ENCODE measurements at regions not wholly inside any gene's neighbourhood (a gene's known extent, or its start where the extent isn't known, plus 50 kb on each side); places are given as distances from the start of the nearest gene placed in this dataset.
"Not testable (repeated sequence)": the region's sequence is repeated elsewhere in the genome, so short reads cannot be mapped to it uniquely, and the experiment has no call there.

DNA sequence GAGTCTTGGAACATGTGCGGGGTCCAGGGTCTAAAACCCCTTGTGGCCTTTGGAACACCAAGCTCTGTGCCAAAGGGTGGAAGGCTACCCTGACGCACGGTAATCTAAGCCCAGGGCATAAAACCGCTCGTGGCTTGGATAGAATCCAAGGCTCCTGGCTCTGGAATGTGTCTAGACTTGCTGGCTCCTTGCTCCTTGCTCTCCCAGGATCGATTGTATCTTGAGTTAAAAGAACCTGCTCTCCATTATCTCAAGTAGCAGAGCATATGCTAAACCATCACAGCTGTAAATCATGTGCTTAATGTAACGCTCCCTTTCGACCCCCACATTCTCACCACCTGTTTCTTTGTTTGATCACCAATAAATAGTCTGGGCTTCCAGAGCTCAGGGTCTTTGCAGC lies 50.3 kb downstream of the TLCD4 start:
- not testable (repeated sequence) for H3K27ac Mint-ChIP-seq; H3K4me3 Mint-ChIP-seq; H3K4me1 Mint-ChIP-seq; H3K27me3 Mint-ChIP-seq (ENCODE audit: low read depth, poor library complexity); DNase-seq
- Mint-ChIP-seq H3K36me3 (ENCODE audit: low read depth) (peaks cover 26% of the 10 kb centered on the region), H3K9me3 (peaks cover 25% of the 10 kb centered on the region)

GRCh38 chr1:95168028-95168427 lies 50.9 kb downstream of the TLCD4 start:
- Mint-ChIP-seq H3K4me1 (no peaks in the 10 kb centered on the region), H3K9me3 (peaks cover 25% of the 10 kb centered on the region), H3K27ac (no peak overlapping the region), H3K27me3 (ENCODE audit: low read depth, poor library complexity) (no peaks in the 10 kb centered on the region), H3K4me3 (no peak overlapping the region), H3K36me3 (ENCODE audit: low read depth) (peaks cover 23% of the 10 kb centered on the region)
- TF ChIP-seq, protein P1, sequence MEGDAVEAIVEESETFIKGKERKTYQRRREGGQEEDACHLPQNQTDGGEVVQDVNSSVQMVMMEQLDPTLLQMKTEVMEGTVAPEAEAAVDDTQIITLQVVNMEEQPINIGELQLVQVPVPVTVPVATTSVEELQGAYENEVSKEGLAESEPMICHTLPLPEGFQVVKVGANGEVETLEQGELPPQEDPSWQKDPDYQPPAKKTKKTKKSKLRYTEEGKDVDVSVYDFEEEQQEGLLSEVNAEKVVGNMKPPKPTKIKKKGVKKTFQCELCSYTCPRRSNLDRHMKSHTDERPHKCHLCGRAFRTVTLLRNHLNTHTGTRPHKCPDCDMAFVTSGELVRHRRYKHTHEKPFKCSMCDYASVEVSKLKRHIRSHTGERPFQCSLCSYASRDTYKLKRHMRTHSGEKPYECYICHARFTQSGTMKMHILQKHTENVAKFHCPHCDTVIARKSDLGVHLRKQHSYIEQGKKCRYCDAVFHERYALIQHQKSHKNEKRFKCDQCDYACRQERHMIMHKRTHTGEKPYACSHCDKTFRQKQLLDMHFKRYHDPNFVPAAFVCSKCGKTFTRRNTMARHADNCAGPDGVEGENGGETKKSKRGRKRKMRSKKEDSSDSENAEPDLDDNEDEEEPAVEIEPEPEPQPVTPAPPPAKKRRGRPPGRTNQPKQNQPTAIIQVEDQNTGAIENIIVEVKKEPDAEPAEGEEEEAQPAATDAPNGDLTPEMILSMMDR (IDR thresholded peaks at IDR 0.05): no peak
- no peak for DNase-seq

DNA sequence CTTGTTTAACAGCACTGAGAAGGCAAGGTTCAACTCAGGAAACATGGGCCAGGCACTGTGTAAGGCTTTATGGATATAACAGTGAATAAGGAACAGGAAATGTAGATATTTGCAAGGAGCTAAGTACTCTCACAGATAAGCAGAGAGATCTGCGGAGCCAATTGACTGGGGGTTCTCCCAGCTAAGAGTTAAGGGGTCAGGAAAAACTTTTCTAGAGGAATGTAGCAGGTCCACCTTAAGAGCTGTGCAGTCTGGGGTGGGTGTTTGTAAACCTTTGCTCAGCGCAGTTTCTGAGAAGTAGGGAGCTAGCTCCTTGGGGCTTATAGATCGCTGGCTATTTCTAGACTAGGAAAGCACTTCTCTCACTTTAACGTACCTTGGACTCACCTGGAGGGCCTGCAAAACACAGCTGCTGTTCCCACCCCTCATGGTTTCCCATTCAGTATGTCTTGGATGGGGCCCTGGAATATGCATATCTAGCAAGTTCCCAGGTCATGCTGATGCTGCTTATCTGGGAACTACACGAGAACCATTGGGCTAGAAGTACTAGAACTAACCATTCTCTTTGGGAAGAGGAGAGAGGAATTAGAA lies 51.7 kb downstream of the TLCD4 start:
- peaks cover 18% of the 10 kb centered on the region for H3K36me3 Mint-ChIP-seq (ENCODE audit: low read depth)
- no peak overlapping the region for H3K4me3 Mint-ChIP-seq
- no peak for DNase-seq

DNA sequence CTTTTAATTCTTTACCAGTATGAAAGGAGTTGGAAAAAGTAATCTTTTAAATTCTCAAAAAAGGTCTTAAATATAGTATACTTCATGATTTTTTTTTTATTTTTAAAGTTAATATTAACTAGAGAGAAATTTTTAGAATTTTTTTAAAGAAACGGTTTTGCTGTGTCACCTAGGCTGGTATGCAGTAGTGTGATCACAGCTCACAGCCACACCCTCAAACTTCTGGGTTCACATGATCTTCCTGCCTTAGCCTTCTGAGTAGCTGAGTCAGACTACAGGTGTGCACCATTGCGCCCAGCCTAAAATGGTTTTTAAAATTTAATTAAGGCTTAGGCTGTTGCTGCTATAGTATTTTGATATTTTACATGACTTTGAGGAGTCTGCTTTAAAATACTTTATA lies 52.4 kb downstream of the TLCD4 start:
- no peaks in the 10 kb centered on the region for H3K4me1 Mint-ChIP-seq
- H3K27me3 Mint-ChIP-seq (ENCODE audit: low read depth, poor library complexity): no peaks in the 10 kb centered on the region
- H3K36me3 Mint-ChIP-seq (ENCODE audit: low read depth): peaks cover 13% of the 10 kb centered on the region
- peaks cover 12% of the 10 kb centered on the region for H3K9me3 Mint-ChIP-seq
- H3K27ac Mint-ChIP-seq: no peak overlapping the region
- H3K4me3 Mint-ChIP-seq: no peak overlapping the region
- TF ChIP-seq, protein P1 (IDR thresholded peaks at IDR 0.05): no peak
- no peak for DNase-seq

More for the DNA sequence above, 51.7 kb downstream of the TLCD4 start:
- Mint-ChIP-seq H3K27me3 (ENCODE audit: low read depth, poor library complexity) (no peaks in the 10 kb centered on the region), H3K27ac (no peak overlapping the region), H3K9me3 (peaks cover 17% of the 10 kb centered on the region), H3K4me1 (no peaks in the 10 kb centered on the region)
- TF ChIP-seq, protein P1 (IDR thresholded peaks at IDR 0.05): no peak

DNA sequence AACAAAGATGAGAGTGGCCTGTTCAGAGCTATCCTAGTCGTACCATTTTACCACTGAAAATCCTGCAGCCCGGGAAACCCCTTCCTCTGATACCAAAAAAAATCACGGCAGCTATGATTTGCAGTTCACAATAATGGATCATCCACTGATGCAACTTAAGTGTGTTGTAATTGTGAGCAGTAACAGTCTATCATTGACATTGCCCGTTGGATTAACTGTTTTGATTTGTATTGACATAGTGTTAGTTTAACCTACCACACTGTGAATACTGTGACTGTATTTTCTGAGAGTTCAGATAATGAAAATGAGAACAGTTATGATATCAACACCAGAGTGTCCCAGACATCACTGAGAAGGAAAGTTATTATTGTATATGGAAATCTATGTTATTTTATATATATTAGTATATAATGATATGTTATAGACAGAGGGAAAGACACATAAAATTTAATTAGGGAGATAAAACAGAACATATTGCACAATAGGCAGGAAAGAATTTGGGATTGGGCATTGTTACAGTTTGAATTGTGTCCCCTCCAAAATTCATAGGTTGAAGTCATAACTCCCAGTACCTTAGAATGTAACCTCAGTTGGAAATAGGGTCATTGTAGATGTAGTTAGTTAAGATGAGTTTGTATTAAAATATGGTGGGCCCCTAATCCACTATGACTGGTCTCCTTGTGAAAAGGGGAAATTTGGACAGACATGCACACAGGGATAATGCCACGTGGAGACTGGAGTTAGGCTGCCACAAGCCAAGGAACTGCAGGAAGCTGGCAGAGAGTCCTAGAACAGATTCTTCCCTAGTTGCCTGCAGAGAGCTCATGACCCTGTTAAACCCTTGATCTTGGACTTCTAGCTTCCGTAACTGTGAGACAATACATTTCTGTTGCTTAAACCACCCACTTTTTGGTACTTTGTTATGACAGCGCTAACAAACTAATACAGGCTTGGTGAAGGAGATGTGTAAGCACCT lies 54.4 kb downstream of the TLCD4 start:
- Mint-ChIP-seq H3K36me3 (ENCODE audit: low read depth) (peaks cover 14% of the 10 kb centered on the region), H3K27me3 (ENCODE audit: low read depth, poor library complexity) (no peaks in the 10 kb centered on the region), H3K4me3 (no peak overlapping the region), H3K9me3 (peaks cover 5% of the 10 kb centered on the region), H3K4me1 (no peaks in the 10 kb centered on the region), H3K27ac (no peak overlapping the region)
- DNase-seq: no peak
- TF ChIP-seq, protein P1 (IDR thresholded peaks at IDR 0.05): no peak

DNA sequence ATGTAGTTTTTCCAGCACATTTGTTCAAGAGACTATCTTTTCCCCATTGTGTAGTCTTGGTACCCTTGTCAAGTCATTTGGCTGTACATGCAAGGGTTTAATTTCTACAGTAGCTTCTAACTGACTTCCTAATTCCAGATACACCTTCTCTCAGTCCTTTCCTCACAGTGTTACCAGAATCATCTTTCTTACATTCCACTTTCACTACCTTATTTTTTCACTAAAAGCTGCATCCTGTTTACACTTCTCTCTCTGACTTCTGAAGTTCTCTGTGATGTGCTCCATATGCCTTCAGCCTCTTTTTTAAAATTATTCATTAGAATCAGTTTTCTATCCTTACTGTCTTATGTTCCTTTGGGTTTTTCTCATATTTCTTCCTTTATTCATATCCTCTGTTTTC lies 57.1 kb upstream of the RWDD3 start:
- Mint-ChIP-seq H3K4me3 (no peak overlapping the region), H3K27ac (no peak overlapping the region), H3K27me3 (ENCODE audit: low read depth, poor library complexity) (no peaks in the 10 kb centered on the region), H3K9me3 (no peaks in the 10 kb centered on the region), H3K4me1 (no peaks in the 10 kb centered on the region), H3K36me3 (ENCODE audit: low read depth) (peaks cover 9% of the 10 kb centered on the region)
- no peak for DNase-seq
- TF ChIP-seq, protein P1 (IDR thresholded peaks at IDR 0.05): no peak
